HUES6 (cell line): ENCODE measurements at regions not wholly inside any gene's neighbourhood (a gene's known extent, or its start where the extent isn't known, plus 50 kb on each side); places are given as distances from the start of the nearest gene placed in this dataset.

Experiments
- H3K27ac ChIP-seq: 2 replicates; pipeline ENCODE4 v1.7.0; 2013; ENCODE audit warnings: low read depth, mild to moderate bottlenecking, low read length, inconsistent platforms
- H3K27me3 ChIP-seq: 2 replicates; pipeline ENCODE4 v1.6.1; 2013; ENCODE audit warnings: low read length; ENCODE audit not compliant: control insufficient read depth, insufficient read depth
- H3K36me3 ChIP-seq: 2 replicates; pipeline ENCODE4 v1.6.1; 2013; ENCODE audit warnings: low read length; ENCODE audit not compliant: control insufficient read depth, insufficient read depth
- H3K4me1 ChIP-seq: 2 replicates; pipeline ENCODE4 v1.6.1; 2013; ENCODE audit warnings: low read length; ENCODE audit not compliant: control insufficient read depth, insufficient read depth
- H3K4me3 ChIP-seq: 2 replicates; pipeline ENCODE4 v1.5.1; 2013; ENCODE audit warnings: low read depth, low read length
- H3K9ac ChIP-seq: one replicate; pipeline ENCODE4 v1.6.1; 2013; ENCODE audit warnings: mild to moderate bottlenecking, low read length
- H3K9me3 ChIP-seq: 2 replicates; pipeline ENCODE4 v1.6.1; 2013; ENCODE audit warnings: low read depth, low read length; ENCODE audit not compliant: control insufficient read depth, insufficient read depth

DNA sequence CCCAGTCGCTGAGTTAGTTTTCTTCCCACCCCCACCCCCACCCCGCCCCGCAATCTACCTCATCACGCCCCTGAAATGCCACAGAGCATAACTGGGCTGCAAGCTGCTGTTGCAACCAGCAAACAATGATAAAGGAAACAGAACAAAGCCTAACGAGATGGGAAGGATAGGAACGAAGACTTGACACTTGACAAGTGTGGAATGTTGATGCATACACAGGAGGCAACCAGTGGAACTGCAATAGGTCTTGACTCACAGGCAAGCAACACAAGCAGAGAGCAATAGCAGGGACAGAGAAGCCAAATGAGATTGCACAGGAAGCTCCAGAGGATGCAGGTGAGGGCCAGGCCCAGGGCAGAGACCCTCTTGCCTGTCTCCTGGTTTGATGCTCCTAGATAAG is 225.9 kb downstream of the IGSF11 start:
- Histone ChIP-seq H3K36me3 (no peaks in the 10 kb centered on the region), H3K4me3 (no peak overlapping the region), H3K9ac (no peak overlapping the region), H3K27me3 (no peaks in the 10 kb centered on the region), H3K27ac (no peak overlapping the region), H3K4me1 (no peaks in the 10 kb centered on the region; the same call in 1 of the 2 replicates), H3K9me3 (no peaks in the 10 kb centered on the region)

DNA sequence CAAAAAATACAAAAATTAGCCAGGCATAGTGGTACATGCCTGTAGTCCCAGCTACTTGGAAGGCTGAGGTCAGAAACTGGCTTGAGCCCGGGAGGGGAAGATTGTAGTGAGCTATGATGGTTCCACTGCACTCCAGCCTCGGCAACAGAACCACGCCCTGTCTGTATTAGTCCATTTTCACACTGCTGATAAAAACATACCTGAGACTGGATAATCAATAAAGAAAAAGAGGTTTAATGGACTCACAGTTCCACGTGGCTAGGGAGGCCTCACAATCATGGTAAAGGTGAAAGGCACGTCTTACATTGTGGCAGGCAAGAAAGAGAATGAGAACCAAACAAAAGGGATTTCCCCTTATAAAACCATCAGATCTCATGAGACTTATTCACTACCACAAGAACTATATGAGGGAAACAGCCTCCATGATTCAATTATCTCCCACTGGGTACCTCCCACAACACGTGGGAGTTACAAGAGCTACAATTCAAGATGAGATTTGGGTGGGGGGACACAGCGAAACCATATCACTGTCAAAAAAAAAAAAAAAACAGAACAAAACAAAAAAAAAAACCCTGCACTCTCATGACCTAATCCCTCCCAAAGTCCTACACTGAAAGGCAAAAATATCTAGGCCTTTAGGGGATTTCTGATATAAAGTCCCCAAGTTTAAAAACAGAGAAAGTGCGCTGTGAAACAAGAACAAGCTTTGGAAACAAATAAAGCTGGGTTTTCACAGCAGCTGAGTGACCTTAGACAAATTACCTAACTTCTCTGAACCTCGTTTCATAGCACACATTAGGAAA is 224.7 kb downstream of the IGSF11 start:
- H3K27ac ChIP-seq, result no peak overlapping the region
- H3K27me3 ChIP-seq, result no peaks in the 10 kb centered on the region
- H3K4me1 ChIP-seq, result no peaks in the 10 kb centered on the region; the same call in 1 of the 2 replicates
- H3K4me3 ChIP-seq, result no peak overlapping the region
- H3K9ac ChIP-seq, result no peak overlapping the region
- no peaks in the 10 kb centered on the region for H3K9me3 ChIP-seq
- H3K36me3 ChIP-seq, result no peaks in the 10 kb centered on the region

DNA sequence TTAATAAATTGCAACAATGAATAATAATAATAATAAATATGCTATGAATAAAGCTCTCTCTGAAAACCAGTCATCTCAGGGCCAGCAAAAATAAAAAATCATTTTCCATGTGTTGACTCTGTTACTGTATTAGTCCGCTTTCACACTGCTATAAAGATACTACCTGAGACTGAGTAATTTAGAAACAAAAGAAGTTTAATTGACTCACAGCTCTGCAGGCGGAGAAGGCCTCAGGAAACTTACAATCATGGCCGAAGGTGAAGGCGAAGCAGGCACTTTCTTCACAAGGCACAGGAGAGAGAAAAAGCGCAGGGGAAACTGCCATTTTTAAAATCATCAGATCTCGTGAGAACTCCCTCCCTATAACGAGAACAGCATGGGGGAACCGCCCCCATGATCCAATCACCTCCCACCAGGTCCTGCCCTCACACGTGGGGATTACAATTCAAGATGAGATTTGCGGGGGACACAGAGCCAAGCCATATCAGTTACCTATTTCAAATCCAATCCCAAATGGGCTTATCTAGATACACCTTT is 224.1 kb downstream of the IGSF11 start:
- Histone ChIP-seq H3K4me1 (no peaks in the 10 kb centered on the region; the same call in 1 of the 2 replicates), H3K9ac (no peak overlapping the region), H3K36me3 (no peaks in the 10 kb centered on the region), H3K4me3 (no peak overlapping the region), H3K27me3 (no peaks in the 10 kb centered on the region), H3K27ac (no peak overlapping the region), H3K9me3 (no peaks in the 10 kb centered on the region)

DNA sequence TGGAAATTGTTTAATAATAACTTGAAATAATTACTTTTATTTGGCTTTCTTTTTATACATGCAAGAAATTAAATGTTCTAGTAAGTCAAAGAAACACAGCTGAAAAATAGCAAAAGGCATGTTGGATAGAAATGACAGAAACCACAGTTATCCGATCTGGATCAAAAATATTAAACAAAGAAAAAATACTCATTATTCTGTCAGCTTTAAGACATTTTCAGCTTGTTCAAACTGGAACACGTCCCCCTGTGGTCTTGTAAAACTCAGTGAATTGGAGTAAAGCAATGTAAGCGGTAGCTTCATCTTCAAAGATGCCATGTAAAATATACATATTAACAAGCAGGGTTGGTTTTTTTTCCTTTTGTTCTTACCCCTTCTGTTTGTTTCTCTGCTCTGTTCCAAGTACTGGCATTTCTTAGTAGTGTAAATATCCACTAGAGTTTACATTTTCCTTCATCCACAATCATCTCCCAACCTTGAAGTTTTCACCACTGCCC is 223.4 kb downstream of the IGSF11 start:
- Histone ChIP-seq H3K4me3 (no peak overlapping the region), H3K4me1 (no peaks in the 10 kb centered on the region; the same call in 1 of the 2 replicates), H3K36me3 (no peaks in the 10 kb centered on the region)

DNA sequence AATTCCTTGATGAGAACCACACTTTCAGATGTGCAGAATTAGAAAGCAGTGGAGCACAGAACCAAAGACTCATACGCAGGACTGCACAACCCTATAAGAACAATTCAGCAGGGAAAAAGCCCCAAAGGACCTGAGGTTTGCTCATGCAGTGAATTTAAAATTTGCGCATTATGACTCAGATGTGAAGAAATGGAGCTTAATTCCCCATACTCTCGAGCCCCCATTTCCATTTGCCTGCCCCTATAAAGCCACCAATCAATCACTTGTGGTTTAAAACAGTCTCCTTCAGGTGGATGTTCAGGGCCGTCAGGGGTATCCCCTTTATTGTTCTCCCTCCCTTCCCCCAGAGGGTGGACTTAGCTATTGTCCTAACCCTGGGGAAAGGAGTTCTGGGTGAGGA is 221.2 kb downstream of the IGSF11 start:
- no peaks in the 10 kb centered on the region for H3K9me3 ChIP-seq
- H3K9ac ChIP-seq, result no peak overlapping the region
- no peak overlapping the region for H3K4me3 ChIP-seq
- no peaks in the 10 kb centered on the region for H3K36me3 ChIP-seq
- H3K4me1 ChIP-seq, result peaks cover 5% of the 10 kb centered on the region; the same call in 1 of the 2 replicates
- H3K27ac ChIP-seq, result no peak overlapping the region
- H3K27me3 ChIP-seq, result no peaks in the 10 kb centered on the region

More for the DNA sequence above, 223.4 kb downstream of the IGSF11 start:
- Histone ChIP-seq H3K27ac (no peak overlapping the region), H3K27me3 (no peaks in the 10 kb centered on the region), H3K9me3 (no peaks in the 10 kb centered on the region), H3K9ac (no peak overlapping the region)

DNA sequence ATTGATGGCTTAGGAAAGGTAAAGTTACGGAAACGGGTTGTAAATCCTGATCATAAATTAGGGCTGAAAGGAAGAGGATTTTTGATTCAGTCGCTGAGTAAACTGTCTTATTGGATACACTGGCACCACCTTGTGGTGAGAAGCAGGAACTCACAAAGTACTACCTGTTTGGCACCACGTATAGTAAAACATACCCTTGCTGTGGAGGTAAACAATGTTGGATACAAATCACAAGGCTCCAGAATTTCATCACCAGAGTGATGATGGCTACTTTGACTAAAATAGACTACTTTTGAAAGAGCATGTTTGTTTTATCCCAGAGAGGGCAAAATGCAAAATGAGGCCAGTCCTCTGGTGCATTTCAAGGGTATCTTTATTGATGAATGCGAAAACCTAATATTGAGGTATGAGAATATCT is 216.9 kb downstream of the IGSF11 start:
- Histone ChIP-seq H3K27me3 (no peaks in the 10 kb centered on the region), H3K36me3 (no peaks in the 10 kb centered on the region), H3K4me1 (0 out of 2 replicates have a peak, but pooled peaks cover 5% of the 10 kb centered on the region), H3K4me3 (no peak overlapping the region), H3K9me3 (no peaks in the 10 kb centered on the region), H3K27ac (no peak overlapping the region), H3K9ac (no peak overlapping the region)

DNA sequence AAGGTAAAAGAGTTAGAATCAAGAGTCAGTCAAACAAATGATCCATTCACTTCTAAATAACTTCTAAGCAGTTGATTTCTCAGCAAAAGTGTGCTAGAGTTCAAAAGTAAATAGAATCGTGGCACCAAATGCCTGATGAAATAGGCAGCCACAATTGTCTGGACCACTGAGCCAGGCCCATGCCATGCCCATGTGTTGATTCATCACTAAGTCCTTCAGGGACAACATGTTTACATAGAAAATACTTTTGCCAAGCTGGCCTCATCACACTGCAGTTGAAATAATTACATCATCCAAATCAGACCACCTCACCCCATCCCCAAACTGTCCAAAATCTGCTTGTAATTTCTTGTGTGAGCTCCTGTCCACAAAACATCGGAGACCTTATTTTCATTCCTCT is 216.3 kb downstream of the IGSF11 start:
- no peak overlapping the region for H3K9ac ChIP-seq
- H3K4me3 ChIP-seq, result no peak overlapping the region
- no peaks in the 10 kb centered on the region for H3K36me3 ChIP-seq
- H3K9me3 ChIP-seq, result no peaks in the 10 kb centered on the region
- H3K27ac ChIP-seq, result no peak overlapping the region
- 0 out of 2 replicates have a peak, but pooled peaks cover 5% of the 10 kb centered on the region for H3K4me1 ChIP-seq
- H3K27me3 ChIP-seq, result no peaks in the 10 kb centered on the region

DNA sequence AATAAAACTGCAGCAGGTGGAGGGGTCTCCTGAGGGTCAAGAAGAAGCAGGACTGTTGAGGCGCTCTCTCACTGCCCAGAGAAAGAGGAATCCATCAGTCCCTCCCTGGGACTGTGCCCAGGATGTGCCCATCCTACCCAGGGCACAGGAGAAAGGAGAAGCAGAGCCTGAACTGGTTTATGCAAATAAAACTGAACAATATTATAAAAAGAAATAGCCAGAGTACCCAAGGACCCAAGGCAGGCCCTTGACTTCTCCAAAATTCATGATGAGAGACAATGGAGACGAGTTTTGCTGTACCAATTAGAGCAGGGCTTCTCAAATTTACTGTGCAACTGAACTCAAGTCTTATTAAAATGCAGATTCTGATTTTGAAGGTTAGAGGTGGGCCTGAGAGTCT is 211.0 kb downstream of the IGSF11 start:
- Histone ChIP-seq H3K36me3 (no peaks in the 10 kb centered on the region), H3K27ac (no peak overlapping the region), H3K9me3 (no peaks in the 10 kb centered on the region), H3K27me3 (no peaks in the 10 kb centered on the region), H3K9ac (no peak overlapping the region), H3K4me1 (no peaks in the 10 kb centered on the region), H3K4me3 (no peak overlapping the region)

DNA sequence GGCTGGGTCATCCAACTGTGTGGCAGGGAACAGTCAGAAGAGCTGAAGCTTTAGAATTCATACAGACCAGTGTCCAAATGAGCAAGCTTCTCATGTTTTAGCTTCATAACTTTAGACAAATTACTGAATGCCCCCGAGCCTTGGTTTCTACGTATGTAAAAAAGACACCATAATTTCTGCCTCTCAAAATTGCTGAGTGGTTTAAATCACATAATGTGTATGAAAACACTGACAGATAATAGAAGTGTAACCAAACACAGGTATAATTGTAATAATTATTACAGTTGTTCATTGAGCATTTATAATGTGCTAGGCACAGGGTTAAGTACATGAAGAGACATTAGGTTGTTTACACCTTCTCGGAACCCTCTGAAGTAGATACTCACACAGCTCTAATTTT is 207.2 kb downstream of the IGSF11 start:
- H3K27ac ChIP-seq, result no peak overlapping the region
- H3K27me3 ChIP-seq, result no peaks in the 10 kb centered on the region
- H3K9ac ChIP-seq, result no peak overlapping the region
- no peaks in the 10 kb centered on the region for H3K4me1 ChIP-seq
- no peaks in the 10 kb centered on the region for H3K9me3 ChIP-seq
- no peaks in the 10 kb centered on the region for H3K36me3 ChIP-seq
- H3K4me3 ChIP-seq, result no peak overlapping the region

DNA sequence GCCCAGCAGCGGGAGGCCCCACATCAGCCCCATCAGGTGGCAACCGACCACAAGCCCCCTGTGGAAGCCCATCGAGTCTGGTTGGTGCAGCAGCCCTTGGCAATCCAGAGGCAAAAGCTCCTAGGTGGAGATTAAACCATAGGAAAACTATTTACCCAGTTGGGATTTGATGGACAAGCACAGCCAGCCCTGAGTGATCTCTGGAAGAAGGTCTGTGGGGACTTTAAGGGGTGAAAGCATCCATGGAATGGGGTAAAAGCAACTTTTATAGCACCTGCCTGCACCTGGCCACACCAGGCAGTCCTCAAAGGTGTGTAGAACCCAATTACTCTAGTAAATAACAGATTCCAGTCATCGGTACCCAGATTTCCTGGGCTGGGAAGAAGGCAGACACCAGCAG is 206.3 kb downstream of the IGSF11 start:
- Histone ChIP-seq H3K9me3 (no peaks in the 10 kb centered on the region), H3K27me3 (no peaks in the 10 kb centered on the region), H3K27ac (no peak overlapping the region), H3K4me3 (no peak overlapping the region), H3K9ac (no peak overlapping the region), H3K4me1 (no peaks in the 10 kb centered on the region), H3K36me3 (no peaks in the 10 kb centered on the region)

DNA sequence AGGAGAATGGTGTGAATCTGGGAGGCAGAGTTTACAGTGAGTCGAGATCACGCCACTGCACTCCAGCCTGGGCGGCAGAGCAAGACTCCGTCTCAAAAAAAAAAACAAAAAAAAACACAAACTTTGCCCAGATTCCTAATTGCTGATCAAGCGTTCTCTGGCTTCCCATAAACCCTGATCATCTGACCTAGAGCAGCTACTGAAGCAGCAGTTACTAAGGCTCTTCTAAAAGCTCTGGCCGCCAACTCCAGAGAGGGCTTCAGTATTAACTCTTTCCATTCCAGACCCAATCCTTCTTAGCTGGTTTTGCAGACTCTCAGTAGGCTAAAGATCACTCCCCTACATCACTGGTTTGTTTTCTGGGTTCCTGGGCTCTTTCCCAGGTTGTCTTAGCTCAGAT is 201.6 kb downstream of the IGSF11 start:
- Histone ChIP-seq H3K4me1 (no peaks in the 10 kb centered on the region), H3K27me3 (no peaks in the 10 kb centered on the region), H3K9me3 (peaks cover under 1% of the 10 kb centered on the region; the same call in 1 of the 2 replicates), H3K27ac (no peak overlapping the region), H3K4me3 (no peak overlapping the region), H3K36me3 (no peaks in the 10 kb centered on the region), H3K9ac (no peak overlapping the region)
